HEK293 (cell line): ENCODE measurements at regions not wholly inside any gene's neighbourhood (a gene's known extent, or its start where the extent isn't known, plus 50 kb on each side); places are given as distances from the start of the nearest gene placed in this dataset.

Experiments used
- ZNF501 ChIP-seq: fragments of 450-650 bp; formaldehyde crosslinking; IDR thresholded peaks from 2 replicates; pipeline ENCODE4 v1.5.1; 2016; ENCODE audit warnings: missing biosample characterization, missing genetic modification characterization
- TF ChIP-seq, protein P1 (sequence below): fragments of 450-650 bp; formaldehyde crosslinking; IDR thresholded peaks from 2 replicates; pipeline ENCODE4 v1.5.1; 2016; ENCODE audit warnings: missing biosample characterization, missing genetic modification characterization

DNA sequence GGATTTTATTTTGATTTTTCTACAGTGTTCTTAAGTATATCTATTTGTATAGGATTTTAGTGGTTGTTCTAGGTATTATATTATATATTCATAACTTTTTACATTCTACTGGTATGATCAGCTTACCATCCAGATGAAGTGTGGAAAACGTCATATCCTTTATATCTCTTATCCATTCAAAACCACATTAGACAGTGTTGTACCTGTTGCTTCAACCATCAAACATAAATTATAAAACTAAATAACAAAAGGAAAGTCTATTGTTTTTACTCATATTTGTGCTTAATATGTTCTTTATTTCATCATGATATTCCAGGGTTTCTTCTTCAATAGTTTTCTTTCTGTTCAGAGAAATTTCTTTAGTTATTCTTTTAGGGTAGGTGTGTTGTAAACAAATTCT lies 191.4 kb downstream of the RPLP1 start:
- no peak for TF ChIP-seq ZNF501 (tag by site-specific recombination)
- TF ChIP-seq, protein P1, sequence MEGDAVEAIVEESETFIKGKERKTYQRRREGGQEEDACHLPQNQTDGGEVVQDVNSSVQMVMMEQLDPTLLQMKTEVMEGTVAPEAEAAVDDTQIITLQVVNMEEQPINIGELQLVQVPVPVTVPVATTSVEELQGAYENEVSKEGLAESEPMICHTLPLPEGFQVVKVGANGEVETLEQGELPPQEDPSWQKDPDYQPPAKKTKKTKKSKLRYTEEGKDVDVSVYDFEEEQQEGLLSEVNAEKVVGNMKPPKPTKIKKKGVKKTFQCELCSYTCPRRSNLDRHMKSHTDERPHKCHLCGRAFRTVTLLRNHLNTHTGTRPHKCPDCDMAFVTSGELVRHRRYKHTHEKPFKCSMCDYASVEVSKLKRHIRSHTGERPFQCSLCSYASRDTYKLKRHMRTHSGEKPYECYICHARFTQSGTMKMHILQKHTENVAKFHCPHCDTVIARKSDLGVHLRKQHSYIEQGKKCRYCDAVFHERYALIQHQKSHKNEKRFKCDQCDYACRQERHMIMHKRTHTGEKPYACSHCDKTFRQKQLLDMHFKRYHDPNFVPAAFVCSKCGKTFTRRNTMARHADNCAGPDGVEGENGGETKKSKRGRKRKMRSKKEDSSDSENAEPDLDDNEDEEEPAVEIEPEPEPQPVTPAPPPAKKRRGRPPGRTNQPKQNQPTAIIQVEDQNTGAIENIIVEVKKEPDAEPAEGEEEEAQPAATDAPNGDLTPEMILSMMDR (tag by site-specific recombination): no peak
